GM23338 (cell line): ENCODE measurements at regions not wholly inside any gene's neighbourhood (a gene's known extent, or its start where the extent isn't known, plus 50 kb on each side); places are given as distances from the start of the nearest gene placed in this dataset.

ENCODE experiments used
- ATAC-seq: fragments of 200-7000 bp; cut with Tn5 transposase; 3 replicates; pipeline ENCODE4 v1.9.1; 2020
- DNase-seq: peaks from one replicate; pipeline ENCODE4 v3.0.0-alpha.2; 2015; ENCODE audit warnings: low spot score
- H2AFZ ChIP-seq: fragments of 200-600 bp; sonication (generic); 2 replicates; pipeline ENCODE4 v1.8.0; 2016; ENCODE audit warnings: antibody characterized with exemption, mild to moderate bottlenecking, moderate library complexity
- H3F3A ChIP-seq: fragments of 200-600 bp; sonication (generic); replicated peaks from 2 replicates; pipeline ENCODE4 v1.8.0; 2017; ENCODE audit warnings: antibody characterized with exemption, mixed run types, low read depth
- H3K27ac ChIP-seq: fragments of 200-600 bp; sonication (generic); 2 replicates; pipeline ENCODE4 v1.6.1; 2016; ENCODE audit warnings: low read depth
- H3K27me3 ChIP-seq: fragments of 200-600 bp; sonication (generic); 2 replicates; pipeline ENCODE4 v1.8.0; 2016; ENCODE audit warnings: mild to moderate bottlenecking, mixed run types, moderate library complexity; ENCODE audit not compliant: insufficient read depth
- H3K36me3 ChIP-seq: fragments of 200-600 bp; sonication (generic); 2 replicates; pipeline ENCODE4 v1.8.0; 2016; ENCODE audit warnings: mild to moderate bottlenecking; ENCODE audit not compliant: insufficient read depth
- H3K4me1 ChIP-seq: fragments of 200-600 bp; sonication (generic); 2 replicates; pipeline ENCODE4 v1.8.0; 2016; ENCODE audit warnings: mild to moderate bottlenecking, moderate library complexity; ENCODE audit not compliant: insufficient read depth
- H3K4me2 ChIP-seq: fragments of 200-600 bp; sonication (generic); 2 replicates; pipeline ENCODE4 v1.7.1; 2017; ENCODE audit warnings: mixed run types
- H3K4me3 ChIP-seq: fragments of 200-600 bp; sonication (generic); 2 replicates; pipeline ENCODE4 v1.6.1; 2016; ENCODE audit warnings: mixed run types
- H3K79me2 ChIP-seq: fragments of 200-600 bp; sonication (generic); replicated peaks from 2 replicates; pipeline ENCODE4 v1.8.0; 2017; ENCODE audit warnings: mild to moderate bottlenecking; ENCODE audit not compliant: insufficient read depth
- H3K9me2 ChIP-seq: fragments of 200-600 bp; sonication (generic); 2 replicates; pipeline ENCODE4 v1.8.0; 2017; ENCODE audit not compliant: insufficient read depth
- H4K20me1 ChIP-seq: fragments of 200-600 bp; sonication (generic); replicated peaks from 2 replicates; pipeline ENCODE4 v1.8.0; 2017; ENCODE audit warnings: mild to moderate bottlenecking; ENCODE audit not compliant: insufficient read depth
- H3K27ac Mint-ChIP-seq: 2 replicates; pipeline ENCODE4 v1.8.0; 2020; ENCODE audit warnings: inconsistent platforms, mild to moderate bottlenecking, moderate library complexity, mixed read lengths
- H3K27me3 Mint-ChIP-seq: 3 replicates; pipeline ENCODE4 v1.8.0; 2022; ENCODE audit warnings: low read depth, mild to moderate bottlenecking, moderate library complexity, mixed read lengths, inconsistent platforms; ENCODE audit not compliant: insufficient read depth, poor library complexity
- H3K36me3 Mint-ChIP-seq: 3 replicates; pipeline ENCODE4 v1.8.0; 2021; ENCODE audit warnings: low read depth, mild to moderate bottlenecking, inconsistent platforms, moderate library complexity, mixed read lengths
- H3K4me1 Mint-ChIP-seq: 3 replicates; pipeline ENCODE4 v1.8.0; 2020; ENCODE audit warnings: mild to moderate bottlenecking, inconsistent platforms, mixed read lengths
- H3K4me3 Mint-ChIP-seq: 3 replicates; pipeline ENCODE4 v1.8.0; 2021; ENCODE audit warnings: moderate library complexity, mild to moderate bottlenecking, inconsistent platforms, mixed read lengths
- H3K9me3 Mint-ChIP-seq: 3 replicates; pipeline ENCODE4 v1.8.0; 2020; ENCODE audit warnings: moderate library complexity, mild to moderate bottlenecking, inconsistent platforms, mixed read lengths
- CREB1 ChIP-seq: fragments of 250-450 bp; sonication (Bioruptor Pico); IDR thresholded peaks from 2 replicates; pipeline ENCODE4 v1.5.0; 2020; ENCODE audit warnings: low read depth, mild to moderate bottlenecking, moderate library complexity
- EZH2phosphoT487 ChIP-seq: fragments of 200-600 bp; sonication (generic); IDR thresholded peaks from one replicate; pipeline ENCODE4 v1.8.1; 2018; ENCODE audit warnings: antibody characterized with exemption; ENCODE audit not compliant: unreplicated experiment
- NANOG ChIP-seq: IDR thresholded peaks from 2 replicates; pipeline ENCODE4 v1.6.1; 2016; ENCODE audit warnings: antibody characterized with exemption, borderline replicate concordance
- ZNF462 ChIP-seq: fragments of 250-450 bp; sonication (Bioruptor Pico); IDR thresholded peaks from 2 replicates; pipeline ENCODE4 v1.5.0; 2020; ENCODE audit warnings: mild to moderate bottlenecking, moderate library complexity

- TF ChIP-seq ZNF462 (CRISPR knock-in tag) (no peak), NANOG (no peak), EZH2phosphoT487 (no peak)
Observed at GRCh38 chr12:88273450-88273849, 131.3 kb downstream of the TMTC3 start (continued).

- Mint-ChIP-seq H3K27ac (no peak overlapping the region), H3K36me3 (no peaks in the 10 kb centered on the region), H3K9me3 (no peaks in the 10 kb centered on the region), H3K27me3 (peaks cover 6% of the 10 kb centered on the region), H3K4me1 (peaks cover 8% of the 10 kb centered on the region; the same call in 2 of the 3 replicates), H3K4me3 (no peak overlapping the region)
- DNase-seq (no peak), ATAC-seq (peak; percentile 43; the same call in 1 of the 3 replicates)
- Histone ChIP-seq H3K4me3 (no peak overlapping the region), H3K9me2 (no peaks in the 10 kb centered on the region), H3F3A (no peaks in the 10 kb centered on the region), H3K4me2 (no peak overlapping the region), H3K27me3 (no peaks in the 10 kb centered on the region), H2AFZ (no peak overlapping the region), H3K4me1 (no peaks in the 10 kb centered on the region), H3K27ac (no peak overlapping the region), H3K36me3 (no peaks in the 10 kb centered on the region), H4K20me1 (no peaks in the 10 kb centered on the region), H3K79me2 (no peaks in the 10 kb centered on the region)
- TF ChIP-seq ZNF462 (CRISPR knock-in tag) (peak; percentile 72), CREB1 (CRISPR knock-in tag) (no peak)
Observed at GRCh38 chr12:88273875-88274274, 131.8 kb downstream of the TMTC3 start.
